Ishikawa (cell line): ENCODE measurements at regions not wholly inside any gene's neighbourhood (a gene's known extent, or its start where the extent isn't known, plus 50 kb on each side); places are given as distances from the start of the nearest gene placed in this dataset.

Experiments
- CEBPB ChIP-seq: IDR thresholded peaks from 2 replicates; pipeline ENCODE4 v1.6.1; 2012
- CREB1 ChIP-seq: IDR thresholded peaks from 2 replicates; pipeline ENCODE4 v1.6.1; 2012; ENCODE audit warnings: low read depth
- EGR1 ChIP-seq: IDR thresholded peaks from 2 replicates; pipeline ENCODE4 v1.6.1; 2012
- EP300 ChIP-seq: IDR thresholded peaks from 2 replicates; pipeline ENCODE4 v1.6.1; 2012; ENCODE audit warnings: borderline replicate concordance
- FOXM1 ChIP-seq: IDR thresholded peaks from 2 replicates; pipeline ENCODE4 v1.6.1; 2012; ENCODE audit warnings: low read depth, borderline replicate concordance
- NFIC ChIP-seq: IDR thresholded peaks from 2 replicates; pipeline ENCODE4 v1.6.1; 2012
- RAD21 ChIP-seq: IDR thresholded peaks from 2 replicates; pipeline ENCODE4 v1.6.1; 2012; ENCODE audit warnings: low read depth
- TAF1 ChIP-seq: IDR thresholded peaks from 2 replicates; pipeline ENCODE4 v1.6.1; 2012; ENCODE audit warnings: low read depth, mild to moderate bottlenecking
- TCF12 ChIP-seq: IDR thresholded peaks from 2 replicates; pipeline ENCODE4 v1.6.1; 2012; ENCODE audit warnings: low read depth
- TEAD4 ChIP-seq: IDR thresholded peaks from 2 replicates; pipeline ENCODE4 v1.6.1; 2012
- YY1 ChIP-seq: IDR thresholded peaks from 2 replicates; pipeline ENCODE4 v1.6.1; 2012; ENCODE audit warnings: low read depth
- ZBTB7A ChIP-seq: IDR thresholded peaks from 2 replicates; pipeline ENCODE4 v1.6.1; 2012; ENCODE audit warnings: low read depth
- TF ChIP-seq, protein P1 (sequence below): IDR thresholded peaks from 2 replicates; pipeline ENCODE4 v1.6.1; 2012
- TF ChIP-seq, protein P2 (sequence below): IDR thresholded peaks from 2 replicates; pipeline ENCODE4 v1.6.1; 2012
- TF ChIP-seq, protein P3 (sequence below): IDR thresholded peaks from 2 replicates; pipeline ENCODE4 v1.6.1; 2012; ENCODE audit warnings: low read depth, mild to moderate bottlenecking

DNA sequence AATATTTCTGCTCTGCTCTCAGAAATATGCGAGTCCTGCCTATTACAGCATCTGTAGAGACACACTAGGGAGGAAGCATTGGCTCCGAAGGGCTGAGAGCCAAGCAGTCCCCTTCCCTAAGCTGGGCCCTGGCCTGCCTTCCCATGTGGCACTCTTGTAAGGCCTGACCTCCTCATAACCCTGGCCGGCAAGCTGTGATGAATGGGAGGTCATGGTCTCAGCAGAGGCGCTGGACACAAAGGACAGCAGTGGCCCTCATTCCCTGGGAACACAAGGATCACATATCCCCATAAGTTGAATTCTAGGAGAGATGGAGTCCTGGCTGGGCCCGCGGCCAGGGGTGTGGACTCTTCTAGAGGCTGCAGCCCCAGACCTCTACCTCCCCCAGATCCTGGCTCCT, 483.3 kb downstream of the ZNF536 start:
- no peak for TF ChIP-seq NFIC
- TF ChIP-seq TEAD4: no peak
- no peak for TF ChIP-seq CREB1
- no peak for TF ChIP-seq TAF1
- no peak for TF ChIP-seq TCF12
- TF ChIP-seq, protein P1, sequence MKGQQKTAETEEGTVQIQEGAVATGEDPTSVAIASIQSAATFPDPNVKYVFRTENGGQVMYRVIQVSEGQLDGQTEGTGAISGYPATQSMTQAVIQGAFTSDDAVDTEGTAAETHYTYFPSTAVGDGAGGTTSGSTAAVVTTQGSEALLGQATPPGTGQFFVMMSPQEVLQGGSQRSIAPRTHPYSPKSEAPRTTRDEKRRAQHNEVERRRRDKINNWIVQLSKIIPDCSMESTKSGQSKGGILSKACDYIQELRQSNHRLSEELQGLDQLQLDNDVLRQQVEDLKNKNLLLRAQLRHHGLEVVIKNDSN: no peak
- TF ChIP-seq FOXM1: no peak
- TF ChIP-seq YY1: no peak
- no peak for TF ChIP-seq CEBPB
- TF ChIP-seq EGR1: no peak
- TF ChIP-seq, protein P2, sequence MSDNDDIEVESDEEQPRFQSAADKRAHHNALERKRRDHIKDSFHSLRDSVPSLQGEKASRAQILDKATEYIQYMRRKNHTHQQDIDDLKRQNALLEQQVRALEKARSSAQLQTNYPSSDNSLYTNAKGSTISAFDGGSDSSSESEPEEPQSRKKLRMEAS: no peak

DNA sequence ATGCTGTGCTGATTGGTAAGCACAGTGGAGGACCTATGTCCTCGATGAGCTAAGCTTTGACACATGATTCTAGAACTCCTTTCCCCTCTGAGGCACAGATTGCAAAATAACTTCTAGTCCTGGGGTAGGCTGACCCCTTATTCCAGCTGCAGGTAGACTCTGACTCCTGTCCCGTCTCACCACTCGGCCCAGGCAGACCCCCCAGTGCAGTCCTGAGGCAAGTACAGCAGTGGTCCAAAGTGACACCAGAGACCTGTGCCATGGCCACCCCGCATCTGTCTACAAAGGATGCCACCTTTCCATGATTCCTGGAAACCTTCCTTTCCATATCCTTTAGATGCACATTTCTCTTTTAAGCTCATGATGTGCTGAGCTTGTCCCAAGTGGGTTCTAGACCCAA, 482.5 kb downstream of the ZNF536 start:
- TF ChIP-seq, protein P1: no peak
- no peak for TF ChIP-seq NFIC
- no peak for TF ChIP-seq EP300
- TF ChIP-seq EGR1: no peak
- no peak for TF ChIP-seq TCF12
- TF ChIP-seq FOXM1: no peak
- TF ChIP-seq CREB1: no peak
- TF ChIP-seq, protein P3, sequence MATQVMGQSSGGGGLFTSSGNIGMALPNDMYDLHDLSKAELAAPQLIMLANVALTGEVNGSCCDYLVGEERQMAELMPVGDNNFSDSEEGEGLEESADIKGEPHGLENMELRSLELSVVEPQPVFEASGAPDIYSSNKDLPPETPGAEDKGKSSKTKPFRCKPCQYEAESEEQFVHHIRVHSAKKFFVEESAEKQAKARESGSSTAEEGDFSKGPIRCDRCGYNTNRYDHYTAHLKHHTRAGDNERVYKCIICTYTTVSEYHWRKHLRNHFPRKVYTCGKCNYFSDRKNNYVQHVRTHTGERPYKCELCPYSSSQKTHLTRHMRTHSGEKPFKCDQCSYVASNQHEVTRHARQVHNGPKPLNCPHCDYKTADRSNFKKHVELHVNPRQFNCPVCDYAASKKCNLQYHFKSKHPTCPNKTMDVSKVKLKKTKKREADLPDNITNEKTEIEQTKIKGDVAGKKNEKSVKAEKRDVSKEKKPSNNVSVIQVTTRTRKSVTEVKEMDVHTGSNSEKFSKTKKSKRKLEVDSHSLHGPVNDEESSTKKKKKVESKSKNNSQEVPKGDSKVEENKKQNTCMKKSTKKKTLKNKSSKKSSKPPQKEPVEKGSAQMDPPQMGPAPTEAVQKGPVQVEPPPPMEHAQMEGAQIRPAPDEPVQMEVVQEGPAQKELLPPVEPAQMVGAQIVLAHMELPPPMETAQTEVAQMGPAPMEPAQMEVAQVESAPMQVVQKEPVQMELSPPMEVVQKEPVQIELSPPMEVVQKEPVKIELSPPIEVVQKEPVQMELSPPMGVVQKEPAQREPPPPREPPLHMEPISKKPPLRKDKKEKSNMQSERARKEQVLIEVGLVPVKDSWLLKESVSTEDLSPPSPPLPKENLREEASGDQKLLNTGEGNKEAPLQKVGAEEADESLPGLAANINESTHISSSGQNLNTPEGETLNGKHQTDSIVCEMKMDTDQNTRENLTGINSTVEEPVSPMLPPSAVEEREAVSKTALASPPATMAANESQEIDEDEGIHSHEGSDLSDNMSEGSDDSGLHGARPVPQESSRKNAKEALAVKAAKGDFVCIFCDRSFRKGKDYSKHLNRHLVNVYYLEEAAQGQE: no peak
- TF ChIP-seq, protein P2: no peak
- TF ChIP-seq CEBPB: no peak
- TF ChIP-seq TEAD4: no peak
- TF ChIP-seq ZBTB7A: no peak
- no peak for TF ChIP-seq TAF1
- no peak for TF ChIP-seq YY1
- TF ChIP-seq RAD21: no peak

DNA sequence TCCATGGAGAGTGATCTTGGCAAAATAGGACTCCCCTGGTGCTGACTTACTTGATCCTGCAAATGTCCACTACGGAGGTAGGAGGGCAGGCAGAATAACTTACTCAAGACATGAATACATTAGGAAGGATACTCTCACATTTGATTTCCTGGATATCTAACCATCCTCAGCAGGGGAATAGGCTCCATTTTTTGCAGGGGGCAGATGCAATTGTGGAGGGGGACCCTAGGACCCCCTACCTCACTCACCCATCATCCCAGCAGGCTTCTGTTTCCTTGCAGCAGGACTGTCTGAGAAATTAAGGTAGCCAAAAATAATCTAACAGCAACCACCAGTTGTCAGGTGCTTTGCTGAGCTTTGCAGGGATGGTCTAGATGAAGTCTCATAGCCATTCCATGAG, 482.0 kb downstream of the ZNF536 start:
- TF ChIP-seq NFIC: no peak
- TF ChIP-seq EGR1: no peak
- TF ChIP-seq, protein P3: no peak
- TF ChIP-seq FOXM1: no peak

DNA sequence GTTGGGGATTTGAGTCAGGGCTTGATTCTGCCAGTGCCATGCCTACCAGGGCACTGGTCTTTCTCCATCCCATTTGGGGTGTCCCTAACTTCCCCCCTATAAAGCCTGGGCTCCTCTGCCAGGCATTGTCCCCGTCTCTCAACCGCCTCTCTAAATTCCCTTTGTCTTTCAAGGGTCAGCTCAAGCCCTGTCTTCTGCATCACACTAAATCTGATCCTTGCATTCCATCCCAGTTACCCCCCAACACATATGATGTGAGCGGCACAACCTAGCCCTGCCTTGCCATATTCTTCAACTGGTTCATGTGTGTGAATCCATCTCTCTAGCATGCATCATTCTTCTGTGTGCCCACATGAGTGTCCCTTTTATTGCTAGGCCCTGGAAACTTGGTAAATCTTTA, 480.9 kb downstream of the ZNF536 start:
- TF ChIP-seq, protein P1: no peak
- TF ChIP-seq RAD21: no peak
- no peak for TF ChIP-seq FOXM1
- TF ChIP-seq TCF12: no peak
- TF ChIP-seq CREB1: no peak
- no peak for TF ChIP-seq CEBPB
- TF ChIP-seq NFIC: no peak
- TF ChIP-seq TAF1: no peak
- TF ChIP-seq EGR1: no peak
- TF ChIP-seq YY1: no peak
- no peak for TF ChIP-seq ZBTB7A
- TF ChIP-seq, protein P3: no peak
- TF ChIP-seq TEAD4: no peak
- TF ChIP-seq EP300: no peak
- TF ChIP-seq, protein P2: no peak
